ENCODE measurements at regions not wholly inside any gene's neighbourhood (a gene's known extent, or its start where the extent isn't known, plus 50 kb on each side); places are given as distances from the start of the nearest gene placed in this dataset.

GRCh38 chr22:44628835-44629234 lies 73.2 kb upstream of the PRR5 start (continued):
- TF ChIP-seq NKRF (conservative IDR thresholded peaks at IDR 0.05) (no peak), FOS (IDR thresholded peaks at IDR 0.05; ENCODE audit: borderline replicate concordance, extremely low read depth, insufficient read length) (no peak), NRF1 (conservative IDR thresholded peaks at IDR 0.05; ENCODE audit: low read depth, low read length) (no peak), SKIL (IDR thresholded peaks at IDR 0.05; ENCODE audit: low read depth, poor library complexity, severe bottlenecking) (no peak), ELK1 (IDR thresholded peaks at IDR 0.05; ENCODE audit: low read depth, low read length) (no peak), CEBPZ (IDR thresholded peaks at IDR 0.05; ENCODE audit: low read depth, low read length) (no peak), SRF (IDR thresholded peaks at IDR 0.05; ENCODE audit: low read depth in 2 of 2, low read length in 2 of 2) (no peak), STAT1 (conservative IDR thresholded peaks at IDR 0.05) (no peak), ZNF592 (IDR thresholded peaks at IDR 0.05) (no peak), HDAC2 (IDR thresholded peaks at IDR 0.05) (no peak), PKNOX1 (IDR thresholded peaks at IDR 0.05) (no peak), ESRRA (IDR thresholded peaks at IDR 0.05; ENCODE audit: low read length) (no peak), ZNF207 (IDR thresholded peaks at IDR 0.05; ENCODE audit: borderline replicate concordance) (no peak), CBX5 (IDR thresholded peaks at IDR 0.05; ENCODE audit: low read depth) (no peak)
